ENCODE measurements at regions not wholly inside any gene's neighbourhood (a gene's known extent, or its start where the extent isn't known, plus 50 kb on each side); places are given as distances from the start of the nearest gene placed in this dataset.

DNA sequence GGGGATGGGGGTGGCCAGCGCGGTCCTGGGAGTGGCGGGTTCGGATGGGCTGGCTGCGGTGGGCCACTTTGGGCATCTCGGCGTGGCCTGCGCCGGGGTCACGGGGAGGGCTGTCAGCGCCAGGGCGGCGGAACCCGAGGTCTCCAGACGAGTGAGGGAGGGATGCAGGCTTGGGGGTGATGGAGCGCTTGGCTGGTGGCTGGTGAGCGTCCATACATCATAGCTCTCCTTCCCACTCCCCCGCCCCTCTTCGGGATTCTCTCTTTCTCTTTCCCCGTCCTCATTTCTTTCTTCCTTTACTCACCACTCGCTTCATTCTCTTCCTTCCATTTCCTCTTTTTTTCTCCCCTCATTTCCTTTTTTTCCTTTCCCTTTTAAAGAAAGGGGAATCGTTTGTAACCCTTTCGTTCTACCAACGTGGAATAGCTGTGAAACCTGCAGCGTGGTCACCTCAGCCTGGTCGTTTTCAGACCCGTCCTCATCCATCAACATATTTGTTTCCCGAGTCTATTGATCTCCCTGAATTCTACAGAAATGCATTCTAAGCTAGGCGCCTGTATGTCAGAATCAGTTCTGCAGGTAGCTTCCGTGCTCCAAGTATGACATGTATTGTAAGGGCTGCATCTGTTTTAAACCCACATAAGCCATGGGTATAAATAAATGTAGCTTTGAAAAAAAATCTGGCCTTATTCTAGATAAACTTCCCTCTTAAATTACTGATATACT lies 260.3 kb upstream of the E2F7 start:
- TF ChIP-seq TAF1 (IDR thresholded peaks at IDR 0.05; ENCODE audit: low read depth, low read length) (no peak), POU2F2 (IDR thresholded peaks at IDR 0.05; ENCODE audit: low read depth, low read length) (no peak), POLR2AphosphoS5 (IDR thresholded peaks at IDR 0.05; ENCODE audit: low read depth, low read length) (no peak), PAX5 (IDR thresholded peaks at IDR 0.05; ENCODE audit: insufficient read depth, low read length, severe bottlenecking) (no peak), POLR2A (IDR thresholded peaks at IDR 0.05; ENCODE audit: low read depth, low read length) (no peak), SPI1 (IDR thresholded peaks at IDR 0.05; ENCODE audit: low read depth, low read length) (no peak)
- DNase-seq (ENCODE audit: insufficient read length, low spot score) (no peak), FAIRE-seq (no peak)

DNA sequence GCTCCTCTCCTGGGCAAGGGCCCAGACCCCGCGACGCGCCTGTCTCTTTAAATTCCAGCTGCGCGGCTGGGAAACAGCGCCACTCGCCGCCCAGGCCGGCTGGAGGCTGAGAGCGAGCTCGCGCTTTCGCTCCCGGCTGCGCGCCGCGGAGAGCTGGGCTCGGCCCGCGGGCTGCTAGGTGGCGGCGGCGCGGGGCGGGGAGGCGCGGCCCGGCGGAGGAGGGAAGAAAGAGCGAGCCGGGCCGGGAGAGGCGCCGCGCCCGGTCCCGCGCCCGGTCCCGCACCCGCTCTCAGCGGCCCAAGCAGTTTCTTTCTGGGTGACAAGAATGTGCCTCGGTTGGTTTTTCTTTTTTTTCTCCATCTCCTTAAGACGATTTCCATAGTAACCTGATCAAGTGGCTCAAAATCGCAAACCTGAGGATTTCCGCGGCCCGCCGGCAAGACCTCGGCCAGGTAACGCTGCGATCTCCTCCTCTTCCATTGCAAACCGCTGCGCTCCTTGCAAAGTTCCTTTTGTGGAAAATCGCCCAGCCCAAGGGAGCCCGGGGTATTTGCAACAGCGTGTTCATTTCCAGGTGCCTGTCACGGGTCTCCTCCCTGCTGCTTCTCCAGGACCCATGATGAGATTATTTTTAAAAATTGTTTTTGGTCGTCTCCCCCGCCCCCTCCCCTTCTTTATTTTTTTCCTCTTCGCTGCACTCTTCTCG lies 259.5 kb upstream of the E2F7 start:
- DNase-seq (ENCODE audit: insufficient read length, low spot score): peak; percentile 76
- FAIRE-seq: peak; percentile 77
- TF ChIP-seq TAF1 (IDR thresholded peaks at IDR 0.05; ENCODE audit: low read depth, low read length) (no peak), POLR2A (IDR thresholded peaks at IDR 0.05; ENCODE audit: low read depth, low read length) (no peak), POU2F2 (IDR thresholded peaks at IDR 0.05; ENCODE audit: low read depth, low read length) (no peak), PAX5 (IDR thresholded peaks at IDR 0.05; ENCODE audit: insufficient read depth, low read length, severe bottlenecking) (no peak), SPI1 (IDR thresholded peaks at IDR 0.05; ENCODE audit: low read depth, low read length) (no peak)

DNA sequence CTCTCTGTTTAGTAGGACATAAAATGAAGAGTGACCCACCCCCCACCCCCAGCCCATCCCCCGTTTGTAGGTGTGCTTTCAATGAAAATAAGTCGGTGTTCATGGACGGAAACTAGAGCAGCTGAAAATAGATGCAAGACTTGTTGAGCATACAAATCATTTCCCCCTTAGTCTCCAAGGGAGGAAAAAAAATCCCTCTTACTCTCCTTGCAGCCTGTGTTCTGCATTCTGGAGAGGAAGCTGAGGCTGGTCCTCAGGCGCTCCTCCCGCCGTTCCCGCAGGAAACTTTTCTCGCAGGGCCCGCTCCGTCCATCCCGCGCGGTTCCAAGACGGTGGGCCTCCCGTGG lies 259.0 kb upstream of the E2F7 start:
- DNase-seq (ENCODE audit: insufficient read length, low spot score): no peak
- TF ChIP-seq POLR2A (IDR thresholded peaks at IDR 0.05; ENCODE audit: low read depth, low read length): no peak
- no peak for TF ChIP-seq POLR2AphosphoS5 (IDR thresholded peaks at IDR 0.05; ENCODE audit: low read depth, low read length)
- TF ChIP-seq POU2F2 (IDR thresholded peaks at IDR 0.05; ENCODE audit: low read depth, low read length): no peak
- no peak for TF ChIP-seq SPI1 (IDR thresholded peaks at IDR 0.05; ENCODE audit: low read depth, low read length)
- TF ChIP-seq PAX5 (IDR thresholded peaks at IDR 0.05; ENCODE audit: insufficient read depth, low read length, severe bottlenecking): no peak
- no peak for TF ChIP-seq TAF1 (IDR thresholded peaks at IDR 0.05; ENCODE audit: low read depth, low read length)
- no peak for FAIRE-seq

DNA sequence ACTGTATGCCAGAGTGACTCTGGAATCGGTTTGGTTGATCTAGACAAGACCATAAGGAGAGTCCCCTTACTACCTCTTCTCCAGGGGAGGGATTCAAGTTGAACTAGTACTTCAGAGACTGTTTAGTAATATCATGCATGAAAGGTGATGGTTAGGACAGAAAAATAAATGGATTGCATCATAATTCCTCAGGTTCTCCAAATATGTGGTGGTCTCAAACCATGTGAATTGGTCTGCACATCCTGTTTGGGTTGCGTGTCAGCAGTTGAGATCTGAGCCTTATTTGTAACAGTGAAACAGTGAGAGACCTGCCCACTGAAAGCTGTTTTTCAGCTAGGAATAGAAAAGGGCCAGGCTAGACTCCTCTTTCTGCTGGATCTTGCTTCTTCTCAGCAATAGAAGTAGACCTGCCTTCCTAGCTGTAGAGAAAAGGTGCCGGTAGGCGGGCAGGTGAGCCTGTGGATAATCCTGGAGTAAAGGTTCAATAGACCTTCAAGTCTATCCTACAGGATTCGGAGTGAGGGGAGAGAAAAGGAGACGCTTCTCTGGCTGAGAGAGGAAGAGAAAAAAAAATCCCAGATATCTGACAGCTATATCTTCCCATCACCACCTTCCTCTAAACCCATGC lies 258.5 kb upstream of the E2F7 start:
- FAIRE-seq (no peak), DNase-seq (ENCODE audit: insufficient read length, low spot score) (no peak)
- TF ChIP-seq TAF1 (IDR thresholded peaks at IDR 0.05; ENCODE audit: low read depth, low read length) (no peak), SPI1 (IDR thresholded peaks at IDR 0.05; ENCODE audit: low read depth, low read length) (no peak), POLR2A (IDR thresholded peaks at IDR 0.05; ENCODE audit: low read depth, low read length) (no peak), POLR2AphosphoS5 (IDR thresholded peaks at IDR 0.05; ENCODE audit: low read depth, low read length) (no peak), PAX5 (IDR thresholded peaks at IDR 0.05; ENCODE audit: insufficient read depth, low read length, severe bottlenecking) (no peak), POU2F2 (IDR thresholded peaks at IDR 0.05; ENCODE audit: low read depth, low read length) (no peak)

DNA sequence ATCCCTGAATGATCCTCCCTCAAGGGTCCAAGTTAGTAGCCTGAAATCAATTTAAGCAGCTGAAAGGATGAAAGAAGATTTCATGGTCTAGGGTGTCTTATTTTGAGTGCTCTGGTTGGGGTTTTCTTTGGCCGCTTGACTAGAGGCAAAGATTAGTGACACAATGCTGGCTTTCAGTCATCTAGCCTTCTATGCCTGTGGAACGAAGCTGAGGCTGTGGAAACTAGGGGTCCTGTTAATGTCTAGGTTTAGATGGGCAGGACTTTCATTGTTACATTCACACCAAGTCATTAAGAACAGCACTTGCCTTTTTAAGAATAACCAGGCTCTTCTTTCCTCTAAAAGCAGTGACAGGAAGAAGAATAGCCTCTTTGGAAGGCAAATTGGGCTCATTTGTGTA lies 253.8 kb upstream of the E2F7 start:
- TF ChIP-seq POLR2AphosphoS5 (IDR thresholded peaks at IDR 0.05; ENCODE audit: low read depth, low read length) (no peak), SPI1 (IDR thresholded peaks at IDR 0.05; ENCODE audit: low read depth, low read length) (no peak), TAF1 (IDR thresholded peaks at IDR 0.05; ENCODE audit: low read depth, low read length) (no peak), POU2F2 (IDR thresholded peaks at IDR 0.05; ENCODE audit: low read depth, low read length) (no peak), PAX5 (IDR thresholded peaks at IDR 0.05; ENCODE audit: insufficient read depth, low read length, severe bottlenecking) (no peak)
- FAIRE-seq: no peak
- DNase-seq (ENCODE audit: insufficient read length, low spot score): no peak

DNA sequence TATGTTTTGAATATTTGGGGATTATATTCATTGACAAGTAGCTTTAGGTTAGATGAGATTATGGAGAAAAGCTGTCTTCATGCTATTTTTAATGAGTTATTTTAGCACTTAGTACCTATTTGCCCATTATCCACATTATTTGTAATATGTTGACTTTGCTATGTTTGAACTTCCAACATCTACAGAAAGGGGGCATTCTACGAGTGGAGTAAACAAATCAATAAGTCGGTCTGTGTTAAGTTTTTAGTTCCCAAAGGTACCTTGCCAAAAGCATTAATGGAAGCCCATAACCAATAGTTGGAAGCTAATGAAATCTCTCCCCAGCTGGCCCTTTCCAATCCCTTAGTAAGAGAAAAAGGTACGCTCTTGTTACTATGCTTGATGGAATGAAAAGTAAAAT lies 250.0 kb upstream of the E2F7 start:
- no peak for TF ChIP-seq SPI1 (IDR thresholded peaks at IDR 0.05; ENCODE audit: low read depth, low read length)
- no peak for TF ChIP-seq PAX5 (IDR thresholded peaks at IDR 0.05; ENCODE audit: insufficient read depth, low read length, severe bottlenecking)
- TF ChIP-seq POU2F2 (IDR thresholded peaks at IDR 0.05; ENCODE audit: low read depth, low read length): no peak
- no peak for TF ChIP-seq POLR2A (IDR thresholded peaks at IDR 0.05; ENCODE audit: low read depth, low read length)
- no peak for TF ChIP-seq POLR2AphosphoS5 (IDR thresholded peaks at IDR 0.05; ENCODE audit: low read depth, low read length)
- no peak for TF ChIP-seq TAF1 (IDR thresholded peaks at IDR 0.05; ENCODE audit: low read depth, low read length)
- FAIRE-seq (no peak), DNase-seq (ENCODE audit: insufficient read length, low spot score) (no peak)

DNA sequence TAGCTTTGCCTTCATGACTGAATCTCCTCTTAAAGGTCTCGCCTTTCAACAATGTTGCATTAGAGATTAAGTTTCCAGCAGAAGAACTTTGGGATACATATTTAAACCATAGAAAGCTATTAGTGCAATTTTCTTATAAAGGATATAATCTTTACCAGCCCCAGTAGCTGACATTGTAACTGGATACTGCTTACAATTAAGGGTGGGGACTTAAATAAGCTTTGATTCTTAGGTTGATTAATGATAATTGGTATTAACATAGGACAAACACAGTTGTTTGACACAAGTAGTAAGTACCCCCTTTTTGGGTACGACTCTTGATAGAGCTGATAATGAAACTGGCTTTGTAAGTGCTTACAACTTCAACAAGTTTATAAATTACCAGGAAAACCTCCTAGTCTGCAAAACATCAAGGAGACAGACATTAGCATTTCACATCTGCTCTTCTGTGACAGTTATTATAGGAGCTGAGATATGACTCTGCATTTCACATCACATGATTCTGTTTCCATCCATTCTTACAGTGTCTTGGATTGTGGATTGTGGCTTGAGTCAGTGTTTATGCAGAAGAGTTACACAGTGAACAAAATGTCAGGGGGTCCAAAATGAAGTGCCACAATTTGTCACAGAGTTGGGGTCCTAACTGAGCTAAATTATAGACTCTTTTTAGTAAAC lies 249.1 kb upstream of the E2F7 start:
- FAIRE-seq (no peak), DNase-seq (ENCODE audit: insufficient read length, low spot score) (no peak)
- TF ChIP-seq TAF1 (IDR thresholded peaks at IDR 0.05; ENCODE audit: low read depth, low read length) (no peak), PAX5 (IDR thresholded peaks at IDR 0.05; ENCODE audit: insufficient read depth, low read length, severe bottlenecking) (no peak), SPI1 (IDR thresholded peaks at IDR 0.05; ENCODE audit: low read depth, low read length) (no peak), POLR2A (IDR thresholded peaks at IDR 0.05; ENCODE audit: low read depth, low read length) (no peak), POLR2AphosphoS5 (IDR thresholded peaks at IDR 0.05; ENCODE audit: low read depth, low read length) (no peak), POU2F2 (IDR thresholded peaks at IDR 0.05; ENCODE audit: low read depth, low read length) (no peak)

DNA sequence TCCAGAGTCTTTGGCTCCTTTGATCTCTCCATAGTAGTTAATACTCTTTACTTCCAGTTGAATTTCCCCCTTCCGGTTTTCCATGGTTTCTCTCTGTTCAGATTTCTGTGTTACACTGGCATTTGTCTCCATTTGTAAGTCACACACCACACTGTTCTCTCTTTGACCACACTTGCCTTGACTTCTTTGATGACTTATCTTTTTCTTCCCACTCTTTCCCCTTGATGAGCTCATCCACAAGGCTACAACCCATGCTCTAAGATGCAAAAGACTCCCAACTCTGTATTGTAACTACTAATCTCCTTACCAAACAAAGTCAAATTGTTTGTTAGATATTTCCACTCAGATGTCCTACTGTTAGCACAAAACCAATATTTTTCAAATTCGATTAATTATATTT lies 242.7 kb upstream of the E2F7 start:
- DNase-seq (ENCODE audit: insufficient read length, low spot score) (no peak), FAIRE-seq (no peak)
- TF ChIP-seq POLR2A (IDR thresholded peaks at IDR 0.05; ENCODE audit: low read depth, low read length) (no peak), POU2F2 (IDR thresholded peaks at IDR 0.05; ENCODE audit: low read depth, low read length) (no peak), POLR2AphosphoS5 (IDR thresholded peaks at IDR 0.05; ENCODE audit: low read depth, low read length) (no peak), TAF1 (IDR thresholded peaks at IDR 0.05; ENCODE audit: low read depth, low read length) (no peak), SPI1 (IDR thresholded peaks at IDR 0.05; ENCODE audit: low read depth, low read length) (no peak), PAX5 (IDR thresholded peaks at IDR 0.05; ENCODE audit: insufficient read depth, low read length, severe bottlenecking) (no peak)

DNA sequence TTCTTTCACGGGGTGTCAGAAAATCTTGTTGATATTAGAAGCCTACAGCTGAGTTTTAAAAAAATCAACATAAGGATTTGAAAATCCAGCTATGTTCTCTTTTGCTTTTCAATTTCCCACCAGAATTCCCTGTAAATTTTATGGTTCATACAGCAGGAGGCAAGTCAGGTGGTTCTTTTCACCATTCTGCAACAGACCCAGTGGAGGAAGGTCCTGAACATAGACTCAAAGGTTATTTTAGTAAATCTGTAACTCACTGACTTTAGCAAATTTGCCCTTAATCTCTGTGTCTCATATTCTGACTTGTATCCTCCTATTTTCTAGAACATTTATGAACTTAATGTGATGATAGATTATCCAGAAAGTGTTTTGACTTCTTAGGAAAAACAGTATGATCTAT lies 235.4 kb upstream of the E2F7 start:
- FAIRE-seq (no peak), DNase-seq (ENCODE audit: insufficient read length, low spot score) (no peak)
- no peak for TF ChIP-seq POU2F2 (IDR thresholded peaks at IDR 0.05; ENCODE audit: low read depth, low read length)
- TF ChIP-seq TAF1 (IDR thresholded peaks at IDR 0.05; ENCODE audit: low read depth, low read length): no peak
- no peak for TF ChIP-seq POLR2A (IDR thresholded peaks at IDR 0.05; ENCODE audit: low read depth, low read length)
- TF ChIP-seq POLR2AphosphoS5 (IDR thresholded peaks at IDR 0.05; ENCODE audit: low read depth, low read length): no peak
- no peak for TF ChIP-seq SPI1 (IDR thresholded peaks at IDR 0.05; ENCODE audit: low read depth, low read length)
- TF ChIP-seq PAX5 (IDR thresholded peaks at IDR 0.05; ENCODE audit: insufficient read depth, low read length, severe bottlenecking): no peak
